22Rv1 (cell line): ENCODE measurements at regions not wholly inside any gene's neighbourhood (a gene's known extent, or its start where the extent isn't known, plus 50 kb on each side); places are given as distances from the start of the nearest gene placed in this dataset.

Experiments
- CTCF ChIP-seq: fragments of 450-650 bp; IDR thresholded peaks from 2 replicates; pipeline ENCODE4 v1.5.1; 2017; ENCODE audit warnings: mild to moderate bottlenecking
- ZFX ChIP-seq: fragments of 450-650 bp; IDR thresholded peaks from 2 replicates; pipeline ENCODE4 v1.6.1; 2017; ENCODE audit warnings: antibody characterized with exemption, borderline replicate concordance

GRCh38 chr5:5783021-5783420 is 360.5 kb downstream of the ICE1 start:
- TF ChIP-seq CTCF (no peak), ZFX (no peak)
